ENCODE measurements at regions not wholly inside any gene's neighbourhood (a gene's known extent, or its start where the extent isn't known, plus 50 kb on each side); places are given as distances from the start of the nearest gene placed in this dataset.

GRCh38 chr3:5305684-5305989 lies 118.1 kb downstream of the EDEM1 start:
- no peak overlapping the region for H2AFZ ChIP-seq (ENCODE audit: low read depth, low read length)

GRCh38 chr3:5309171-5309570 lies 121.7 kb downstream of the EDEM1 start:
- no peaks in the 10 kb centered on the region for H3K9me3 ChIP-seq (ENCODE audit: low read length)
- H4K20me1 ChIP-seq (ENCODE audit: insufficient read depth): no peaks in the 10 kb centered on the region
- H3K27me3 ChIP-seq (ENCODE audit: insufficient read depth, low read depth, low read length): no peaks in the 10 kb centered on the region
- no peak overlapping the region for H3K9ac ChIP-seq (ENCODE audit: low read length)
- H2AFZ ChIP-seq (ENCODE audit: low read depth, low read length): no peak overlapping the region
- no peaks in the 10 kb centered on the region for H3K36me3 ChIP-seq (ENCODE audit: insufficient read depth, low read length)
- no peaks in the 10 kb centered on the region for H3K9me2 ChIP-seq (ENCODE audit: insufficient read depth, low read length)
- H3K4me3 ChIP-seq (ENCODE audit: low read length): no peak overlapping the region
- H3K27ac ChIP-seq (ENCODE audit: low read length): no peak overlapping the region
- no peak overlapping the region for H3K4me2 ChIP-seq (ENCODE audit: low read length)
- H3K79me2 ChIP-seq (replicated peaks; ENCODE audit: insufficient read depth, low read length): no peaks in the 10 kb centered on the region
- H3F3A ChIP-seq (ENCODE audit: insufficient read depth, low read length, poor library complexity, severe bottlenecking): no peaks in the 10 kb centered on the region
- TF ChIP-seq RAD21 (conservative IDR thresholded peaks at IDR 0.05) (no peak), EZH2 (IDR thresholded peaks at IDR 0.05; ENCODE audit: borderline replicate concordance, insufficient read depth, low read length, poor library complexity, severe bottlenecking) (no peak), REST (IDR thresholded peaks at IDR 0.05; ENCODE audit: borderline replicate concordance) (no peak), EP300 (conservative IDR thresholded peaks at IDR 0.05; ENCODE audit: poor library complexity, severe bottlenecking) (no peak), POLR2AphosphoS5 (IDR thresholded peaks at IDR 0.05) (no peak), CTCF (IDR thresholded peaks at IDR 0.05; ENCODE audit: poor library complexity, severe bottlenecking) (no peak), SMC3 (conservative IDR thresholded peaks at IDR 0.05; ENCODE audit: poor library complexity) (no peak)

More at GRCh38 chr3:5305684-5305989, 118.1 kb downstream of the EDEM1 start:
- Histone ChIP-seq H4K20me1 (ENCODE audit: insufficient read depth) (no peaks in the 10 kb centered on the region), H3K36me3 (ENCODE audit: insufficient read depth, low read length) (no peaks in the 10 kb centered on the region), H3K9ac (ENCODE audit: low read length) (no peak overlapping the region), H3K27me3 (ENCODE audit: insufficient read depth, low read depth, low read length) (no peaks in the 10 kb centered on the region), H3K27ac (ENCODE audit: low read length) (no peak overlapping the region), H3F3A (ENCODE audit: insufficient read depth, low read length, poor library complexity, severe bottlenecking) (no peaks in the 10 kb centered on the region), H3K9me3 (ENCODE audit: low read length) (no peaks in the 10 kb centered on the region), H3K4me3 (ENCODE audit: low read length) (no peak overlapping the region), H3K4me2 (ENCODE audit: low read length) (no peak overlapping the region), H3K79me2 (replicated peaks; ENCODE audit: insufficient read depth, low read length) (no peaks in the 10 kb centered on the region), H3K9me2 (ENCODE audit: insufficient read depth, low read length) (no peaks in the 10 kb centered on the region)
- TF ChIP-seq MXI1 (conservative IDR thresholded peaks at IDR 0.05; ENCODE audit: poor library complexity, severe bottlenecking) (no peak), SMC3 (conservative IDR thresholded peaks at IDR 0.05; ENCODE audit: poor library complexity) (peak; percentile 10), RAD21 (conservative IDR thresholded peaks at IDR 0.05) (peak; percentile 8), EP300 (conservative IDR thresholded peaks at IDR 0.05; ENCODE audit: poor library complexity, severe bottlenecking) (no peak), POLR2AphosphoS5 (IDR thresholded peaks at IDR 0.05) (no peak), CTCF (IDR thresholded peaks at IDR 0.05; ENCODE audit: poor library complexity, severe bottlenecking) (peak; percentile 32), EZH2 (IDR thresholded peaks at IDR 0.05; ENCODE audit: borderline replicate concordance, insufficient read depth, low read length, poor library complexity, severe bottlenecking) (no peak), TAF1 (IDR thresholded peaks at IDR 0.05; ENCODE audit: low read depth) (no peak), REST (IDR thresholded peaks at IDR 0.05; ENCODE audit: borderline replicate concordance) (no peak)
